ENCODE measurements at regions not wholly inside any gene's neighbourhood (a gene's known extent, or its start where the extent isn't known, plus 50 kb on each side); places are given as distances from the start of the nearest gene placed in this dataset.

- no peak overlapping the region for H3K27ac Mint-ChIP-seq
Measured at GRCh38 chr14:97446087-97446486, 648.9 kb downstream of the VRK1 start.

GRCh38 chr14:97452314-97452713, 655.1 kb downstream of the VRK1 start:
- DNase-seq (no peak), ATAC-seq (replicated peaks) (no peak)
- Mint-ChIP-seq H3K4me3 (no peak overlapping the region), H3K27me3 (no peaks in the 10 kb centered on the region), H3K36me3 (ENCODE audit: insufficient read depth) (no peaks in the 10 kb centered on the region), H3K9me3 (no peaks in the 10 kb centered on the region), H3K27ac (no peak overlapping the region), H3K4me1 (ENCODE audit: low read depth in 2 of 2) (peaks cover 23 to 26% of the 10 kb centered on the region in 2 donors)

More at GRCh38 chr14:97446087-97446486, 648.9 kb downstream of the VRK1 start:
- Mint-ChIP-seq H3K36me3 (ENCODE audit: insufficient read depth) (no peaks in the 10 kb centered on the region), H3K9me3 (no peaks in the 10 kb centered on the region), H3K4me1 (ENCODE audit: low read depth in 2 of 2) (peaks cover 0 to 9% of the 10 kb centered on the region in 2 donors), H3K27me3 (no peaks in the 10 kb centered on the region), H3K4me3 (no peak overlapping the region)
- DNase-seq (no peak), ATAC-seq (replicated peaks) (no peak)

- no peaks in the 10 kb centered on the region for H3K27me3 Mint-ChIP-seq
- no peak for ATAC-seq (replicated peaks)
- no peak for DNase-seq
- H3K4me1 Mint-ChIP-seq (ENCODE audit: low read depth in 2 of 2), result peaks cover 39 to 41% of the 10 kb centered on the region in 2 donors
- H3K27ac Mint-ChIP-seq, result no peak overlapping the region
- no peaks in the 10 kb centered on the region for H3K9me3 Mint-ChIP-seq
- peaks cover 5% of the 10 kb centered on the region for H3K36me3 Mint-ChIP-seq (ENCODE audit: insufficient read depth)
- no peak overlapping the region for H3K4me3 Mint-ChIP-seq
Measured at GRCh38 chr14:97453991-97454390, 656.8 kb downstream of the VRK1 start.

- Mint-ChIP-seq H3K9me3 (no peaks in the 10 kb centered on the region), H3K4me3 (peak overlapping the region; percentile 82 to 90), H3K36me3 (ENCODE audit: insufficient read depth) (peaks cover 5% of the 10 kb centered on the region), H3K27me3 (no peaks in the 10 kb centered on the region), H3K27ac (peak overlapping the region; percentile 94 to 99), H3K4me1 (ENCODE audit: low read depth in 2 of 2) (peaks cover 52 to 53% of the 10 kb centered on the region in 2 donors)
- no peak for DNase-seq
- no peak for ATAC-seq (replicated peaks)
Measured at GRCh38 chr14:97456462-97456861, 659.3 kb downstream of the VRK1 start.

GRCh38 chr14:97456958-97457357, 659.8 kb downstream of the VRK1 start:
- Mint-ChIP-seq H3K27me3 (no peaks in the 10 kb centered on the region), H3K4me3 (peak overlapping the region; percentile 82 to 90), H3K9me3 (no peaks in the 10 kb centered on the region), H3K27ac (peak overlapping the region; percentile 94 to 99), H3K36me3 (ENCODE audit: insufficient read depth) (peaks cover 5% of the 10 kb centered on the region), H3K4me1 (ENCODE audit: low read depth in 2 of 2) (peaks cover 52 to 58% of the 10 kb centered on the region in 2 donors)
- DNase-seq (peak in 1 of 3 experiments; percentile 35), ATAC-seq (replicated peaks) (peak; percentile 32)

GRCh38 chr14:97457575-97458085, 660.4 kb downstream of the VRK1 start:
- Mint-ChIP-seq H3K27ac (peak overlapping the region; percentile 94 to 99), H3K4me1 (ENCODE audit: low read depth in 2 of 2) (peaks cover 52 to 60% of the 10 kb centered on the region in 2 donors), H3K36me3 (ENCODE audit: insufficient read depth) (peaks cover 5% of the 10 kb centered on the region), H3K9me3 (no peaks in the 10 kb centered on the region), H3K27me3 (no peaks in the 10 kb centered on the region), H3K4me3 (peak overlapping the region; percentile 82 to 90)
- DNase-seq (no peak), ATAC-seq (replicated peaks) (no peak)

- H3K27ac Mint-ChIP-seq, result peak overlapping the region; percentile 94 to 99
- no peaks in the 10 kb centered on the region for H3K9me3 Mint-ChIP-seq
- ATAC-seq (replicated peaks) (no peak), DNase-seq (no peak)
- H3K27me3 Mint-ChIP-seq, result no peaks in the 10 kb centered on the region
- H3K4me3 Mint-ChIP-seq, result peak overlapping the region; percentile 82 to 90
- peaks cover 52 to 67% of the 10 kb centered on the region in 2 donors for H3K4me1 Mint-ChIP-seq (ENCODE audit: low read depth in 2 of 2)
- peaks cover 5% of the 10 kb centered on the region for H3K36me3 Mint-ChIP-seq (ENCODE audit: insufficient read depth)
Measured at GRCh38 chr14:97458255-97458654, 661.1 kb downstream of the VRK1 start.

- DNase-seq, result peak; percentile 68 to 79 (median 69)
- Mint-ChIP-seq H3K9me3 (no peaks in the 10 kb centered on the region), H3K27ac (peak overlapping the region; percentile 94 to 99), H3K27me3 (no peaks in the 10 kb centered on the region), H3K4me3 (peak overlapping the region; percentile 82 to 90), H3K36me3 (ENCODE audit: insufficient read depth) (peaks cover 5% of the 10 kb centered on the region), H3K4me1 (ENCODE audit: low read depth in 2 of 2) (peaks cover 52 to 69% of the 10 kb centered on the region in 2 donors)
- ATAC-seq (replicated peaks), result peak; percentile 80
Measured at GRCh38 chr14:97458661-97459579, 661.7 kb downstream of the VRK1 start.

- Mint-ChIP-seq H3K27ac (no peak overlapping the region), H3K36me3 (ENCODE audit: insufficient read depth) (peaks cover 5% of the 10 kb centered on the region), H3K4me3 (no peak overlapping the region), H3K4me1 (ENCODE audit: low read depth in 2 of 2) (peaks cover 31 to 56% of the 10 kb centered on the region in 2 donors), H3K9me3 (no peaks in the 10 kb centered on the region), H3K27me3 (no peaks in the 10 kb centered on the region)
- ATAC-seq (replicated peaks) (no peak), DNase-seq (no peak)
Measured at GRCh38 chr14:97462081-97462480, 664.9 kb downstream of the VRK1 start.

GRCh38 chr14:97468220-97468619, 671.0 kb downstream of the VRK1 start:
- peaks cover 5 to 19% of the 10 kb centered on the region in 2 donors for H3K4me1 Mint-ChIP-seq (ENCODE audit: low read depth in 2 of 2)
- H3K27me3 Mint-ChIP-seq, result no peaks in the 10 kb centered on the region
- H3K27ac Mint-ChIP-seq, result no peak overlapping the region
- ATAC-seq (replicated peaks), result no peak
- no peak for DNase-seq
- H3K4me3 Mint-ChIP-seq, result no peak overlapping the region
- H3K9me3 Mint-ChIP-seq, result no peaks in the 10 kb centered on the region
- no peaks in the 10 kb centered on the region for H3K36me3 Mint-ChIP-seq (ENCODE audit: insufficient read depth)

GRCh38 chr14:97477353-97477752, 680.2 kb downstream of the VRK1 start:
- Mint-ChIP-seq H3K9me3 (peaks cover 0 to 2% of the 10 kb centered on the region in 2 donors), H3K4me1 (ENCODE audit: low read depth in 2 of 2) (peaks cover 19 to 23% of the 10 kb centered on the region in 2 donors), H3K27ac (peak overlapping the region in 1 of 2 donors; percentile 77), H3K36me3 (ENCODE audit: insufficient read depth) (no peaks in the 10 kb centered on the region), H3K4me3 (no peak overlapping the region), H3K27me3 (no peaks in the 10 kb centered on the region)
- DNase-seq (peak in 2 of 3 experiments; percentile 4 to 25), ATAC-seq (replicated peaks) (peak; percentile 88)

GRCh38 chr14:97485201-97485600, 688.0 kb downstream of the VRK1 start:
- DNase-seq, result no peak
- Mint-ChIP-seq H3K9me3 (no peaks in the 10 kb centered on the region), H3K27ac (peak overlapping the region in 1 of 2 donors; percentile 33)

GRCh38 chr14:97486601-97487120, 689.5 kb downstream of the VRK1 start:
- Mint-ChIP-seq H3K36me3 (ENCODE audit: insufficient read depth) (no peaks in the 10 kb centered on the region), H3K27ac (no peak overlapping the region)

More at GRCh38 chr14:97485201-97485600, 688.0 kb downstream of the VRK1 start:
- peaks cover 0 to 7% of the 10 kb centered on the region in 2 donors for H3K27me3 Mint-ChIP-seq
- ATAC-seq (replicated peaks), result no peak
- no peaks in the 10 kb centered on the region for H3K36me3 Mint-ChIP-seq (ENCODE audit: insufficient read depth)
- no peak overlapping the region for H3K4me3 Mint-ChIP-seq
- H3K4me1 Mint-ChIP-seq (ENCODE audit: low read depth in 2 of 2), result peaks cover 20 to 23% of the 10 kb centered on the region in 2 donors

More at GRCh38 chr14:97486601-97487120, 689.5 kb downstream of the VRK1 start:
- ATAC-seq (replicated peaks) (no peak), DNase-seq (no peak)
- Mint-ChIP-seq H3K4me1 (ENCODE audit: low read depth in 2 of 2) (peaks cover 21 to 33% of the 10 kb centered on the region in 2 donors), H3K27me3 (peaks cover 0 to 7% of the 10 kb centered on the region in 2 donors), H3K9me3 (no peaks in the 10 kb centered on the region), H3K4me3 (no peak overlapping the region)
